GM19455 (cell line): ENCODE measurements at regions not wholly inside any gene's neighbourhood (a gene's known extent, or its start where the extent isn't known, plus 50 kb on each side); places are given as distances from the start of the nearest gene placed in this dataset.

Experiments
- ATAC-seq: cut with Tn5 transposase; IDR thresholded peaks from one replicate; pipeline ENCODE4 v1.9.1; 2021; ENCODE audit not compliant: unreplicated experiment

- no peak for ATAC-seq
These were observed 186.1 kb downstream of the HERPUD2 start for GRCh38 chr7:35508623-35509400.

- ATAC-seq, result no peak
These were observed 189.9 kb downstream of the HERPUD2 start for GRCh38 chr7:35505066-35505465.

- no peak for ATAC-seq
These were observed 190.6 kb downstream of the HERPUD2 start for GRCh38 chr7:35504365-35504764.

GRCh38 chr7:35501681-35502080, 193.3 kb downstream of the HERPUD2 start:
- no peak for ATAC-seq

GRCh38 chr7:35499226-35499625, 195.7 kb downstream of the HERPUD2 start:
- no peak for ATAC-seq

- no peak for ATAC-seq
These were observed 196.5 kb downstream of the HERPUD2 start for GRCh38 chr7:35498416-35498815.

GRCh38 chr7:35495844-35496243, 199.1 kb downstream of the HERPUD2 start:
- no peak for ATAC-seq

GRCh38 chr7:35495377-35495776, 199.6 kb downstream of the HERPUD2 start:
- ATAC-seq, result no peak

GRCh38 chr7:35494407-35494806, 200.5 kb downstream of the HERPUD2 start:
- ATAC-seq, result no peak

- no peak for ATAC-seq
These were observed 202.3 kb downstream of the HERPUD2 start for GRCh38 chr7:35492451-35493175.

GRCh38 chr7:35491233-35491632, 203.7 kb downstream of the HERPUD2 start:
- ATAC-seq, result no peak

GRCh38 chr7:35487841-35488240, 207.1 kb downstream of the HERPUD2 start:
- no peak for ATAC-seq

- no peak for ATAC-seq
These were observed 207.5 kb downstream of the HERPUD2 start for GRCh38 chr7:35487402-35487801.

- ATAC-seq, result no peak
These were observed 209.5 kb downstream of the HERPUD2 start for GRCh38 chr7:35485436-35485835.

- no peak for ATAC-seq
These were observed 211.4 kb downstream of the HERPUD2 start for GRCh38 chr7:35483568-35483967.

GRCh38 chr7:35482231-35482630, 212.7 kb downstream of the HERPUD2 start:
- ATAC-seq, result no peak

- no peak for ATAC-seq
These were observed 214.1 kb downstream of the HERPUD2 start for GRCh38 chr7:35480806-35481205.

GRCh38 chr7:35477609-35478008, 217.3 kb downstream of the HERPUD2 start:
- no peak for ATAC-seq

- ATAC-seq, result no peak
These were observed 220.2 kb upstream of the TBX20 start for GRCh38 chr7:35474100-35474499.

- no peak for ATAC-seq
These were observed 214.7 kb upstream of the TBX20 start for GRCh38 chr7:35468606-35469005.

GRCh38 chr7:35467456-35467978, 213.6 kb upstream of the TBX20 start:
- no peak for ATAC-seq

GRCh38 chr7:35465791-35466336, 212.0 kb upstream of the TBX20 start:
- ATAC-seq, result no peak
